Transverse colon (tissue), 4 donors: ENCODE measurements at regions not wholly inside any gene's neighbourhood (a gene's known extent, or its start where the extent isn't known, plus 50 kb on each side); places are given as distances from the start of the nearest gene placed in this dataset.

ENCODE experiments used
- DNase-seq: peaks from one replicate; pipeline ENCODE4 v3.0.0-alpha.2; 2019
- H3K27ac ChIP-seq, 4 donors: fragments of 200-600 bp; sonication (generic); 2 replicates each; pipeline ENCODE4 v1.5.1; 2016 to 2018; ENCODE audit warnings: inconsistent platforms in 4 of 4
- H3K27me3 ChIP-seq: fragments of 200-600 bp; sonication (generic); 2 replicates; pipeline ENCODE4 v1.5.1; 2017; ENCODE audit warnings: inconsistent platforms
- H3K36me3 ChIP-seq, 4 donors: fragments of 200-600 bp; sonication (generic); 2 replicates each; pipeline ENCODE4 v1.5.1; 2017 to 2019; ENCODE audit warnings: inconsistent platforms in 4 of 4
- H3K4me1 ChIP-seq, 4 donors: fragments of 200-600 bp; sonication (generic); 2 replicates each; pipeline ENCODE4 v1.5.1; 2017 to 2020; ENCODE audit warnings: inconsistent platforms in 4 of 4
- H3K4me3 ChIP-seq, 4 donors: fragments of 200-600 bp; sonication (generic); 1 replicate in 1 of 4; 2 replicates in 3 of 4; pipeline versions ENCODE4 v1.5.1 to v1.6.1; 2017 to 2019; ENCODE audit warnings: inconsistent platforms in 4 of 4
- H3K9me3 ChIP-seq, 2 donors: fragments of 200-600 bp; sonication (generic); 2 replicates each; pipeline ENCODE4 v1.5.1; 2017 to 2019; ENCODE audit warnings: inconsistent platforms in 2 of 2
- EP300 ChIP-seq: sonication (generic); formaldehyde crosslinking; IDR thresholded peaks from one replicate; pipeline ENCODE4 v1.6.1; 2017; ENCODE audit warnings: antibody characterized with exemption, low read depth
- POLR2A ChIP-seq: fragments of 450-650 bp; IDR thresholded peaks from one replicate; pipeline ENCODE4 v1.6.1; 2016; ENCODE audit warnings: antibody characterized with exemption, mild to moderate bottlenecking, moderate library complexity
- POLR2AphosphoS5 ChIP-seq, 3 donors: sonication (generic); formaldehyde crosslinking; IDR thresholded peaks; one replicate each; pipeline ENCODE4 v1.6.1; 2016; ENCODE audit warnings: antibody characterized with exemption in 3 of 3
- WGBS, 2 donors: methylation state at CpG; one replicate each; pipeline ENCODE4 v1.1.5; 2018; ENCODE audit warnings: low coverage in 1 of 2; 5-methylcytosine and 5-hydroxymethylcytosine counted together
- in situ Hi-C, 4 donors: fragments of 200-750 bp; cut with MboI; loops; one replicate each; pipeline versions ENCODE4 v1.15.0 to v1.15.1; 2017; ENCODE audit warnings: low sequenced_read_pairs in 3 of 4, low pct_ligation_motif_present in 1 of 4, low pct_unique_long_range_greater_than_20kb in 1 of 4
- intact Hi-C: fragments of 100-400 bp; cut with DNase I; formaldehyde crosslinking; loops from one replicate; pipeline ENCODE4 v1.15.1; 2023; ENCODE audit warnings: low total_unique reads
- TF ChIP-seq, protein P1 (sequence below), 5 experiments: fragments of 200-600 bp in 3 of 5; fragments of 450-650 bp in 2 of 5; sonication (generic) in 3 of 5; IDR thresholded peaks; 1 replicate in 2 of 5; 2 replicates in 3 of 5; pipeline ENCODE4 v1.5.1; 2016 to 2017; ENCODE audit warnings: antibody characterized with exemption in 5 of 5, inconsistent platforms in 3 of 5, mild to moderate bottlenecking in 2 of 5, moderate library complexity in 1 of 5

DNA sequence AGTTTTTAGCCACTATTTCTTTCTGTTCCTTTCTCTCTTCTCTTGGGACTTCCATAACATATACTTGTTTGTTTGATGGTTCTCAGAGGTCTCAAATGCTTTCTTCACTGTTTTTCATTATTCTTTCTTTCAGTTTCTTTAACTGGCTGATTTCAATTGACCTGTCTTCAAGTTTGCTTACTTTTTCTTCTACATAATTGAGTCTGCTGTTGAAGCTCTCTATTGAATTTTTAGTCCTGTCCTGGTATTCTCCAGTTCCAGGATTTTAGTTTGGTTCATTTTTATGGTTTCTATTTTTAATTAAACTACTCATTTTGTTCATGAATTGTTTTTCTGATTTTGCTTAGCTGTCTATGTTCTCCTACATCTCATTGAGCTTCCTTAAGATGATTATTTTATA, 1305.3 kb upstream of the CELF2 start:
- no peak for TF ChIP-seq POLR2A
- H3K36me3 ChIP-seq, result no peaks in the 10 kb centered on the region
- intact Hi-C loops, result no loop called here
- no peaks in the 10 kb centered on the region for H3K27me3 ChIP-seq
- H3K4me3 ChIP-seq, result no peak overlapping the region
- H3K9me3 ChIP-seq, result peaks cover 11% of the 10 kb centered on the region in 2 donors
- in situ Hi-C loops, result no loop called here
- H3K27ac ChIP-seq, result no peak overlapping the region
- no peak for DNase-seq
- no peaks in the 10 kb centered on the region for H3K4me1 ChIP-seq

DNA sequence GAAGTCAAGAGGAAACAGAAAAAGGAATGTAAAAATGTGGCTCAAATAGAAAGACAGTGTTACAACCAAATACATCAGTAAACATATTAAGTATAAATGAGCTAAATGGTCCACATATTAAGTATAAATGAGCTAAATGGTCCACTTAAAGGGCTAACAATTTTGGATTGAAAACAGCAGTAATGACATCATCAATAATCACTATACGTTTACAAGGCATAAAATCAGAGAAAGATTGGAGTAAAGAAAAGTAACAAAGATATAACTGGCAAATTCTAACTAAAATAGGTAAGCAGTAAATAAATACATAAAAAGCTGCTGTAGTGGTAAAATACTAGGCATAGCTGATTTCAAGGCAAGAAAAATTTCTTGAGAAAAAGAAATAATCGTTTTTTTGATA, 1298.4 kb upstream of the CELF2 start:
- H3K4me1 ChIP-seq, result no peaks in the 10 kb centered on the region
- H3K27me3 ChIP-seq, result no peaks in the 10 kb centered on the region
- H3K36me3 ChIP-seq, result no peaks in the 10 kb centered on the region
- DNase-seq, result no peak
- no peak for TF ChIP-seq POLR2A
- TF ChIP-seq EP300, result no peak
- TF ChIP-seq, protein P1, sequence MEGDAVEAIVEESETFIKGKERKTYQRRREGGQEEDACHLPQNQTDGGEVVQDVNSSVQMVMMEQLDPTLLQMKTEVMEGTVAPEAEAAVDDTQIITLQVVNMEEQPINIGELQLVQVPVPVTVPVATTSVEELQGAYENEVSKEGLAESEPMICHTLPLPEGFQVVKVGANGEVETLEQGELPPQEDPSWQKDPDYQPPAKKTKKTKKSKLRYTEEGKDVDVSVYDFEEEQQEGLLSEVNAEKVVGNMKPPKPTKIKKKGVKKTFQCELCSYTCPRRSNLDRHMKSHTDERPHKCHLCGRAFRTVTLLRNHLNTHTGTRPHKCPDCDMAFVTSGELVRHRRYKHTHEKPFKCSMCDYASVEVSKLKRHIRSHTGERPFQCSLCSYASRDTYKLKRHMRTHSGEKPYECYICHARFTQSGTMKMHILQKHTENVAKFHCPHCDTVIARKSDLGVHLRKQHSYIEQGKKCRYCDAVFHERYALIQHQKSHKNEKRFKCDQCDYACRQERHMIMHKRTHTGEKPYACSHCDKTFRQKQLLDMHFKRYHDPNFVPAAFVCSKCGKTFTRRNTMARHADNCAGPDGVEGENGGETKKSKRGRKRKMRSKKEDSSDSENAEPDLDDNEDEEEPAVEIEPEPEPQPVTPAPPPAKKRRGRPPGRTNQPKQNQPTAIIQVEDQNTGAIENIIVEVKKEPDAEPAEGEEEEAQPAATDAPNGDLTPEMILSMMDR (IDR thresholded peaks at IDR 0.05), result no peak
- no peak overlapping the region for H3K27ac ChIP-seq
- no peak overlapping the region for H3K4me3 ChIP-seq
- intact Hi-C loops (no loop called here), in situ Hi-C loops (no loop called here)
- H3K9me3 ChIP-seq, result no peaks in the 10 kb centered on the region
- WGBS, 2 donors, result 62 to 69% methylated on average over 2 of the region's 2 CpGs

DNA sequence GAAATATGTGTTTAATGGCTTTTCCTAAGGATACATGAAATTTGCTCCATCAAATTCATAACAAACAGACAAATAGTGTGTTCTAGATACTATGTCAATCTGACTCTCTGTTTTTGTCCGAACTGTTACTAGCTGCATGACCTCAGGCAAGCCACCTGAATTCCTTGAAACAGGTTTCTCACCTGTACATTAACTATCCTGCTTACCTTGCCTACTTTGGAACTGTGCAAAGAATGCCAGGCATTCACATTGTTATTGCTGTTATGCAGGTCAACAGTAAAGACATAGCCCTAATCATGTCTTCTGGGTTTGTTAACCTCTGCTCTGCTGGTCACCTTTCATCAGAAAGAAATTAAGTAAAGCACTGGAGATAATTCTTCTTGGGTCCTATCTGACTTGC, 1283.9 kb upstream of the CELF2 start:
- H3K27ac ChIP-seq, result no peak overlapping the region
- no peak for DNase-seq
- H3K9me3 ChIP-seq, result no peaks in the 10 kb centered on the region
- TF ChIP-seq POLR2AphosphoS5 (IDR thresholded peaks at IDR 0.05) (no peak), POLR2A (no peak), EP300 (no peak)
- TF ChIP-seq, protein P1 (IDR thresholded peaks at IDR 0.05), result no peak
- no peaks in the 10 kb centered on the region for H3K4me1 ChIP-seq
- in situ Hi-C loops (no loop called here), intact Hi-C loops (no loop called here)
- H3K4me3 ChIP-seq, result no peak overlapping the region
- 25 to 42% methylated on average over 1 of the region's 1 CpG for WGBS, 2 donors
- no peaks in the 10 kb centered on the region for H3K27me3 ChIP-seq
- H3K36me3 ChIP-seq, result no peaks in the 10 kb centered on the region

DNA sequence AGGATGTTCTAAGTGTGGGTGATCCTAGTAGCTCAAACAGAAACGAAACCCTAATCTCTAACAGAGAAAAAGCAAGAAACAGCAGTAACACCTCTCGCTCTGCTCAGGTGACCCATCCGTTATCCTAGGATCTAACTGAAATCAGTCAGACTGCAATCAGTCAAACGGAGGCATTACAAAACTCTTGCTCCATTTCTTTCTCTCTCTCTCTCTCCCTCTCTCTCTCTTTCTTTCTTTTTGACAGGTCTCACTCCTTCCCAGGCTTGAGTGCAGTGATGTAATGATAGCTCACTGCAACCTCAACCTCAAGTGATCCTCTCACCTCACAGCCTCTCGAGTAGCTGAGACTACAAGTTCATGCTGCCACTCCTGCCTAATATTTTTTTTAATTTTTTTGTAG, 1283.5 kb upstream of the CELF2 start:
- TF ChIP-seq, protein P1 (IDR thresholded peaks at IDR 0.05), result no peak
- TF ChIP-seq POLR2A (no peak), EP300 (no peak), POLR2AphosphoS5 (IDR thresholded peaks at IDR 0.05) (no peak)
- Histone ChIP-seq H3K9me3 (no peaks in the 10 kb centered on the region), H3K27me3 (no peaks in the 10 kb centered on the region), H3K4me1 (no peaks in the 10 kb centered on the region), H3K27ac (no peak overlapping the region), H3K36me3 (no peaks in the 10 kb centered on the region), H3K4me3 (no peak overlapping the region)
- in situ Hi-C loops (no loop called here), intact Hi-C loops (no loop called here)
- no peak for DNase-seq
- WGBS, 2 donors, result 50 to 53% methylated on average over 1 to 5 of the region's 5 CpGs

DNA sequence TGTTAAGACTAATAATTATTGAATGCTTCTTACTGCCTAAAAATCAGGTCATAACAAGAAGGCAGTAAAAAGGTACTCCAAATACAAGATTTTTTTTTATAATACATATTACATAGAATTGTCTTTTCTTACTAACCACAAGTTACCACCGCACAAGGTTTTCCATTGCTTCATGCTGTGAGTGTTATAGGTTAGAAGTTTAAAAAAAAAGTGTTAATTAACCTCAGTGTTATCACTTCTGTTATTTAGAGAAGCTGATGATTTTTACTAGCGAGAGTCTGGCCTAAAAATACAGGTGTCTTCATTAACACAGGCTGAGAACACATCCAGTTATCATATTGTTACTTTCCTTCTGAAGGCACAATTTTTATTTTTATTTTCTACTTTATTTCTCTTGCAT, 1281.9 kb upstream of the CELF2 start:
- Histone ChIP-seq H3K4me1 (no peaks in the 10 kb centered on the region), H3K4me3 (no peak overlapping the region), H3K36me3 (no peaks in the 10 kb centered on the region), H3K27me3 (no peaks in the 10 kb centered on the region), H3K27ac (no peak overlapping the region), H3K9me3 (no peaks in the 10 kb centered on the region)
- DNase-seq, result no peak
- 86 to 97% methylated on average over 2 of the region's 2 CpGs for WGBS, 2 donors
- in situ Hi-C loops (no loop called here), intact Hi-C loops (no loop called here)
- no peak for TF ChIP-seq POLR2AphosphoS5 (IDR thresholded peaks at IDR 0.05)
- TF ChIP-seq EP300, result no peak
- no peak for TF ChIP-seq POLR2A
- TF ChIP-seq, protein P1 (IDR thresholded peaks at IDR 0.05), result no peak
